Effector memory CD8-positive, alpha-beta T cell (primary cell): ENCODE measurements at regions not wholly inside any gene's neighbourhood (a gene's known extent, or its start where the extent isn't known, plus 50 kb on each side); places are given as distances from the start of the nearest gene placed in this dataset.

ENCODE experiments used
- ATAC-seq: fragments of 150-1000 bp; cut with Tn5 transposase; replicated peaks from 2 replicates; pipeline ENCODE4 v1.10.0; 2021; ENCODE audit warnings: mild to moderate bottlenecking, moderate library complexity
- DNase-seq, 3 experiments: peaks; one replicate each; pipeline ENCODE4 v3.0.0; 2021
- H3K27ac Mint-ChIP-seq, 2 donors: one replicate each; pipeline ENCODE4 v1.8.0; 2022; ENCODE audit warnings: mild to moderate bottlenecking in 2 of 2, mixed read lengths in 2 of 2, moderate library complexity in 2 of 2
- H3K27me3 Mint-ChIP-seq, 2 donors: one replicate each; pipeline ENCODE4 v1.8.0; 2022; ENCODE audit warnings: mixed read lengths in 2 of 2
- H3K36me3 Mint-ChIP-seq: one replicate; pipeline ENCODE4 v1.8.0; 2022; ENCODE audit warnings: mild to moderate bottlenecking, moderate library complexity, mixed read lengths; ENCODE audit not compliant: insufficient read depth
- H3K4me1 Mint-ChIP-seq, 2 donors: one replicate each; pipeline ENCODE4 v1.8.0; 2022; ENCODE audit warnings: low read depth in 2 of 2, mixed read lengths in 2 of 2
- H3K4me3 Mint-ChIP-seq, 2 donors: one replicate each; pipeline ENCODE4 v1.8.0; 2022; ENCODE audit warnings: mild to moderate bottlenecking in 2 of 2, mixed read lengths in 2 of 2, moderate library complexity in 2 of 2
- H3K9me3 Mint-ChIP-seq, 2 donors: one replicate each; pipeline ENCODE4 v1.8.0; 2022; ENCODE audit warnings: mixed read lengths in 2 of 2

DNA sequence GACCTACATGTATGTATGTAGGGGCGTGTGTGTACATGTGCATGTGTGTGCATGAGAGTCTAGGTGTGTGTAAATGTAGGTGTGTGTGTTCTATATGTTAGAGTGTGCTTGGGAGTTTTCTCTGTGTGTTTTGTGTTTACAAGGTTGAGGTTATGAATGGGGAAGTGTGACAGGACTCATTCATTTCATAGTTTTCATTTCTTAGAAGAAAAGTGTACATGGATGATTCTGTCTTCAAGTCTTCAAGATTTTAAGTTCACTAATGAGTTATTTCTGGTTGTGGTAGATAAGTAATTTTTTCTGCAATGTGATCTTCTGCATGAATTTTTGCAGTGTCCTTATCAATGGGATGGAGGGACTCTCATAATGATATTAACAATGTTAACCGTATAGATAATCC lies 118.2 kb upstream of the SLC10A2 start:
- Mint-ChIP-seq H3K9me3 (no peaks in the 10 kb centered on the region), H3K36me3 (no peaks in the 10 kb centered on the region), H3K27me3 (no peaks in the 10 kb centered on the region), H3K4me1 (no peaks in the 10 kb centered on the region), H3K27ac (no peak overlapping the region), H3K4me3 (no peak overlapping the region)
- ATAC-seq (no peak), DNase-seq (no peak)

GRCh38 chr13:103178986-103179943 lies 113.0 kb upstream of the SLC10A2 start:
- Mint-ChIP-seq H3K9me3 (peaks cover 0 to 2% of the 10 kb centered on the region in 2 donors), H3K4me1 (no peaks in the 10 kb centered on the region), H3K27me3 (no peaks in the 10 kb centered on the region), H3K4me3 (no peak overlapping the region), H3K36me3 (no peaks in the 10 kb centered on the region), H3K27ac (no peak overlapping the region)
- DNase-seq (no peak), ATAC-seq (no peak)

- H3K27me3 Mint-ChIP-seq = no peaks in the 10 kb centered on the region
- no peaks in the 10 kb centered on the region for H3K36me3 Mint-ChIP-seq
- no peaks in the 10 kb centered on the region for H3K4me1 Mint-ChIP-seq
- DNase-seq = no peak
- no peak for ATAC-seq
- H3K9me3 Mint-ChIP-seq = peaks cover 0 to 2% of the 10 kb centered on the region in 2 donors
- H3K27ac Mint-ChIP-seq = no peak overlapping the region
- no peak overlapping the region for H3K4me3 Mint-ChIP-seq
These were observed 108.7 kb upstream of the SLC10A2 start for GRCh38 chr13:103174966-103175365.

GRCh38 chr13:103168901-103169508 lies 102.8 kb upstream of the SLC10A2 start:
- Mint-ChIP-seq H3K4me1 (no peaks in the 10 kb centered on the region), H3K4me3 (no peak overlapping the region), H3K27ac (no peak overlapping the region), H3K27me3 (no peaks in the 10 kb centered on the region), H3K9me3 (peaks cover 7 to 9% of the 10 kb centered on the region in 2 donors), H3K36me3 (no peaks in the 10 kb centered on the region)
- ATAC-seq (no peak), DNase-seq (no peak)

DNA sequence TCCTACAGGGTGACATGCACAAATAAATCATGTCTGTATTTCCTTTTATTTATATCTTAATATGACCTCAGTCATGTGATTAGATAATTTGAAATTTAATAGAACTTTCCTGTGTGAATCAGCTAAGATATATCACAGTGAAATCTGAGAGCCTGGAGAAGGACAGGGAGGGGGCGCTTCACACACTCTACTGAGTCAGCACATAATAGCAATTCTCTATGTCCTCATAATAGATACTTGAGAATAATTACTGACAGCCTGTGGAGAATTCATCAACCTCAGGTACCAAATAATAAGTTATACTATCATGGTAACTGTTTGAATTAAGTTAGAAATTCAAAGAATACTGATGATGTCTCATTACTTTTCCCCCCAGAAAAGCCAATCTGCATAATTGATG lies 98.0 kb upstream of the SLC10A2 start:
- H3K27me3 Mint-ChIP-seq = no peaks in the 10 kb centered on the region
- H3K27ac Mint-ChIP-seq = no peak overlapping the region
- no peak overlapping the region for H3K4me3 Mint-ChIP-seq
- no peaks in the 10 kb centered on the region for H3K36me3 Mint-ChIP-seq
- peaks cover 6 to 13% of the 10 kb centered on the region in 2 donors for H3K9me3 Mint-ChIP-seq
- H3K4me1 Mint-ChIP-seq = no peaks in the 10 kb centered on the region
- no peak for DNase-seq
- no peak for ATAC-seq

GRCh38 chr13:103161476-103161875 lies 95.3 kb upstream of the SLC10A2 start:
- H3K9me3 Mint-ChIP-seq = peaks cover 0 to 10% of the 10 kb centered on the region in 2 donors
- H3K4me1 Mint-ChIP-seq = no peaks in the 10 kb centered on the region
- no peak overlapping the region for H3K4me3 Mint-ChIP-seq
- H3K27me3 Mint-ChIP-seq = no peaks in the 10 kb centered on the region
- H3K36me3 Mint-ChIP-seq = no peaks in the 10 kb centered on the region
- no peak for DNase-seq
- no peak overlapping the region for H3K27ac Mint-ChIP-seq
- no peak for ATAC-seq

DNA sequence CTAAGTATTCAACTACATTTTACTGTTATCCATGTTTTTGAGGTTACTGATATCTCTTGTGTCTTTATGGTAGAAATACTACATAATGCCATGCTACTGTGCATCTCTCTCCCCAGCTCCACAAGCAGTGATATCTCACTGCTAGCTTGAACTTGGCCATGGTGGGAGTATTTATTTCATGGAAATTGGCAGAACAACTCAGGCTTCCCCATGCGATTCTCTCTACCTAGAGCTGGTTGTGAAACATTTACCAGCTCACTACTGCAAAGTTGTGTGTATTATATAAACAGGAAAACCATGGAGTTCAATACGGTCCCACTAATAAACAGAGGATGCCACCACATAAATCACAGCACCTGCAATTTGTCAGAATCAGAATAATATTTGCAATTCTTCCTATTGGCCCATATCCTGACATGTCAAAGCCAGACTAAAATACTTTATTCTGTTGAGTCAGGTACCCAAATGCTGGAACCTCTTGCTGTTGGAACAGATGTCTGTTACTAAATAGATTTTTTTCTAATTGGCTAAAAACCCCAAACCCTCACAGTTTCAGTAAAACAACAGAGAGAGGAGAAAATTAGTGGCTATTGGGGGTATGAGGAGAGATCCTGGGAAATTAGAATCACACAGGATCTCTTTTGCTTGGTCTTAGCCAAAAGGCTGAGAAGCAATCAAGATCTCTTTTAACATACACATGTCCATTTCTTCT lies 91.4 kb upstream of the SLC10A2 start:
- Mint-ChIP-seq H3K36me3 (no peaks in the 10 kb centered on the region), H3K4me3 (no peak overlapping the region), H3K9me3 (peaks cover 0 to 12% of the 10 kb centered on the region in 2 donors), H3K27me3 (no peaks in the 10 kb centered on the region), H3K4me1 (no peaks in the 10 kb centered on the region), H3K27ac (no peak overlapping the region)
- DNase-seq = no peak
- no peak for ATAC-seq

DNA sequence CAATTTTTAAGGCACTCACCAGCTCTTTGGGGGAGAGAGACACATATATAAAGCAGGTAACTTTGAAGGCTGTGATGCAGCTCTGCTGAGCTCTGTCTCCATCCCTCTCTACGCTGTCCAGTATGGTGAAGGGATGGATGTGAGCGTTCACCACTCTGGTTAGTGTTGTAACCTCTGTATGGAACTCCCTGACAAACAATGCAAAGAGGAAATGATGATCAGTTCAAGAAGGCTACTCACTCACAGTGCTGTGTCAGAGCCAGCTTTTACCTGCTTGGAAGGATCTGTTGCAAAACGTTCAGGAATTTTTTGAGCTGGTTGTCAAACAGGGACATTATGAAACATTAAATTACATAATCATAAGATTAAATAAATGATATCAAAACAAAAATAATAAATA lies 90.8 kb upstream of the SLC10A2 start:
- Mint-ChIP-seq H3K36me3 (no peaks in the 10 kb centered on the region), H3K9me3 (peaks cover 0 to 11% of the 10 kb centered on the region in 2 donors), H3K4me3 (no peak overlapping the region), H3K27ac (no peak overlapping the region), H3K4me1 (no peaks in the 10 kb centered on the region), H3K27me3 (no peaks in the 10 kb centered on the region)
- no peak for ATAC-seq
- DNase-seq = no peak

DNA sequence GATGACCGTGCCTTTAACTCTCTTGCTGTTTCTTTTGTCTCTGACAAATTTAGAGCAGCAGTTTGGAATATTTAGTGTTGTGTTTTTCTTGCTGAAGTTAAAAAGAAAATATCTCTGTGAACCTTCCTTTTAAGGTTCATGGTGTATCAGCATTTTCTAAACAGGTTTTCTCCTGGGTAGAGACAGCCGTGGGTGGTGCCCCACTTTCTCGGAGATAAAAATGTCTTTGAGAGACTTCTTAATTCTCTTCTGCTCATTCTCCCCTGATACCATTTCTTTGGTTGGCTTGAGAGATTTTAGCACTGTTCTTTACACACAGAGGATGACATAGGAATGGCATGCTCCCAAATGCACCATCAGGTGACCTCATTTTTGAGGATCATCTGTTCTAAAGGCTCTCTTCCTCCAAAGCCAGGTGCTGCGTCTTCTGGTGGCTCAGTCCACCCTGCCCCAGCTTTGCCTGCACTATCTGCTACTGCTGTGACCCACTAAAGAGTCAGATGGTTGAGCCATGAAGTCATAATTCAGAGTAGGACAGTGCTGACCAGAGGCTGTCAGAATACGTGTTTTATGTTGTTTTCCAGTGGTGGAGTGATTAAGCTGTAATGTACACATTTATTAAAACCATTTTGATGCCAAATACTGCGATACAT lies 90.3 kb upstream of the SLC10A2 start:
- Mint-ChIP-seq H3K27ac (no peak overlapping the region), H3K4me3 (no peak overlapping the region), H3K27me3 (no peaks in the 10 kb centered on the region), H3K9me3 (peaks cover 0 to 7% of the 10 kb centered on the region in 2 donors), H3K4me1 (no peaks in the 10 kb centered on the region), H3K36me3 (no peaks in the 10 kb centered on the region)
- DNase-seq = no peak
- ATAC-seq = no peak

- Mint-ChIP-seq H3K9me3 (peaks cover 0 to 4% of the 10 kb centered on the region in 2 donors), H3K4me1 (no peaks in the 10 kb centered on the region), H3K36me3 (no peaks in the 10 kb centered on the region), H3K27me3 (no peaks in the 10 kb centered on the region), H3K4me3 (no peak overlapping the region), H3K27ac (no peak overlapping the region)
- ATAC-seq (no peak), DNase-seq (no peak)
These were observed 87.2 kb upstream of the SLC10A2 start for GRCh38 chr13:103153466-103153865.

DNA sequence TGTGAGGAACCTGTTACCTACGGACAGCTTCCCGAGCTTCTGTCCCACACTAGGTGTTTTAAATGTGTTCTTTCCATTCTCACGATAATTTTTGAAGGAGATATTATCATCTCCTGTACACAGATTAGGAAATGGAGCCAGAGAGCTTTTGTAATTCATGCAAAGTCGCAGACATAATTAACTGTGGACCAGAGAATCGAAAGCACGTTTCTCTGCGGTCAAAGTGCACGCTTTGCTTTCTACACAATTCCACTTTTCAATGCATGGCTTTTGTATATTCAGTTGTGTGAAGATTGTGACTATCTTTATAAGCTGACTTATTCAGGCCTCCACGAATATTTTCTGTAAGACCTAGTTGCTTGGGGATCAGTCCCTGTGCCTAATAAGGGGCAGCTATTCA lies 81.7 kb upstream of the SLC10A2 start:
- no peaks in the 10 kb centered on the region for H3K36me3 Mint-ChIP-seq
- H3K4me1 Mint-ChIP-seq = no peaks in the 10 kb centered on the region
- DNase-seq = no peak
- H3K9me3 Mint-ChIP-seq = peaks cover 0 to 3% of the 10 kb centered on the region in 2 donors
- H3K4me3 Mint-ChIP-seq = no peak overlapping the region
- no peak overlapping the region for H3K27ac Mint-ChIP-seq
- no peaks in the 10 kb centered on the region for H3K27me3 Mint-ChIP-seq
- no peak for ATAC-seq

- DNase-seq = no peak
- Mint-ChIP-seq H3K36me3 (no peaks in the 10 kb centered on the region), H3K9me3 (peaks cover 0 to 3% of the 10 kb centered on the region in 2 donors), H3K27me3 (no peaks in the 10 kb centered on the region), H3K4me3 (no peak overlapping the region), H3K27ac (no peak overlapping the region), H3K4me1 (no peaks in the 10 kb centered on the region)
- no peak for ATAC-seq
These were observed 79.2 kb upstream of the SLC10A2 start for GRCh38 chr13:103145442-103145841.

- Mint-ChIP-seq H3K27ac (no peak overlapping the region), H3K9me3 (peaks cover 9 to 10% of the 10 kb centered on the region in 2 donors), H3K27me3 (no peaks in the 10 kb centered on the region), H3K36me3 (no peaks in the 10 kb centered on the region), H3K4me3 (no peak overlapping the region), H3K4me1 (no peaks in the 10 kb centered on the region)
- ATAC-seq (no peak), DNase-seq (no peak)
These were observed 77.2 kb upstream of the SLC10A2 start for GRCh38 chr13:103143432-103143831.
